Cardiac muscle cell (in vitro differentiated cells and primary cell): ENCODE measurements at regions not wholly inside any gene's neighbourhood (a gene's known extent, or its start where the extent isn't known, plus 50 kb on each side); places are given as distances from the start of the nearest gene placed in this dataset.

Source experiments
- DNase-seq, 2 donors: peaks; one replicate each; pipeline versions ENCODE4 v3.0.0 to v3.0.0-alpha.2; 2010 to 2017; ENCODE audit warnings: low read depth in 1 of 2, low spot score in 1 of 2
- H3K27ac ChIP-seq: fragments of 200-600 bp; sonication (generic); 2 replicates; pipeline ENCODE4 v1.5.1; 2016
- H3K27me3 ChIP-seq: fragments of 200-600 bp; sonication (generic); 2 replicates; pipeline ENCODE4 v1.6.0; 2016; ENCODE audit warnings: control low read depth
- H3K36me3 ChIP-seq: fragments of 200-600 bp; sonication (generic); 2 replicates; pipeline ENCODE4 v1.5.1; 2016; ENCODE audit warnings: control low read depth
- H3K4me1 ChIP-seq: fragments of 200-600 bp; sonication (generic); 2 replicates; pipeline ENCODE4 v1.8.1; 2017; ENCODE audit warnings: low read depth, mild to moderate bottlenecking, mixed run types
- H3K4me3 ChIP-seq: fragments of 200-600 bp; sonication (generic); 2 replicates; pipeline ENCODE4 v1.5.1; 2016; ENCODE audit warnings: mild to moderate bottlenecking
- H3K9me3 ChIP-seq: fragments of 200-600 bp; sonication (generic); 2 replicates; pipeline ENCODE4 v1.5.1; 2017; ENCODE audit warnings: low read depth, mild to moderate bottlenecking, control low read depth
- TF ChIP-seq, protein P1 (sequence below): IDR thresholded peaks from 2 replicates; pipeline ENCODE4 v1.5.1; 2012; ENCODE audit warnings: low read depth, mild to moderate bottlenecking, low read length

DNA sequence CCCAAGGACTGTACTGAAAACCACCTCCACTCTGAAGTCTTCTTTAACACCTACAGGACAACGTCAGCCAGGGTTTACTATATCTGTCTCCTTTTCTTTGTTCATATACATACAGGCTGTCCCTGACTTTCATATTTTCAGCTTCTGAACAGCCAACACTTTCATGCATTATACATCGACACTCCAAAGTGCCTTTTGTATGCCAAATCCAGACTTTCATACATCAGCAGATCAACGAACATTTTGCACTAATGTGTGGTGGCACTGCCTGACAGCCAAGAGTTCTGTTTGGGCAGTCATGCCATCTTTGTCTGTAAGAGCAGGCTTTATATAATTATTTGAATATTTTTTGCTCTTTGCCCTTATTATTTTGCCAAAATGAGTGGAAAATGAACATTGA, 487.4 kb downstream of the CETN3 start:
- TF ChIP-seq, protein P1, sequence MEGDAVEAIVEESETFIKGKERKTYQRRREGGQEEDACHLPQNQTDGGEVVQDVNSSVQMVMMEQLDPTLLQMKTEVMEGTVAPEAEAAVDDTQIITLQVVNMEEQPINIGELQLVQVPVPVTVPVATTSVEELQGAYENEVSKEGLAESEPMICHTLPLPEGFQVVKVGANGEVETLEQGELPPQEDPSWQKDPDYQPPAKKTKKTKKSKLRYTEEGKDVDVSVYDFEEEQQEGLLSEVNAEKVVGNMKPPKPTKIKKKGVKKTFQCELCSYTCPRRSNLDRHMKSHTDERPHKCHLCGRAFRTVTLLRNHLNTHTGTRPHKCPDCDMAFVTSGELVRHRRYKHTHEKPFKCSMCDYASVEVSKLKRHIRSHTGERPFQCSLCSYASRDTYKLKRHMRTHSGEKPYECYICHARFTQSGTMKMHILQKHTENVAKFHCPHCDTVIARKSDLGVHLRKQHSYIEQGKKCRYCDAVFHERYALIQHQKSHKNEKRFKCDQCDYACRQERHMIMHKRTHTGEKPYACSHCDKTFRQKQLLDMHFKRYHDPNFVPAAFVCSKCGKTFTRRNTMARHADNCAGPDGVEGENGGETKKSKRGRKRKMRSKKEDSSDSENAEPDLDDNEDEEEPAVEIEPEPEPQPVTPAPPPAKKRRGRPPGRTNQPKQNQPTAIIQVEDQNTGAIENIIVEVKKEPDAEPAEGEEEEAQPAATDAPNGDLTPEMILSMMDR: no peak
- no peak for DNase-seq
- H3K4me3 ChIP-seq: no peak overlapping the region
- H3K36me3 ChIP-seq: no peaks in the 10 kb centered on the region
- H3K27ac ChIP-seq: no peak overlapping the region
- H3K9me3 ChIP-seq: no peaks in the 10 kb centered on the region
- no peaks in the 10 kb centered on the region for H3K27me3 ChIP-seq
- H3K4me1 ChIP-seq: peaks cover 16% of the 10 kb centered on the region

- TF ChIP-seq, protein P1: no peak
- DNase-seq: no peak
- H3K36me3 ChIP-seq: no peaks in the 10 kb centered on the region
- no peak overlapping the region for H3K4me3 ChIP-seq
- H3K4me1 ChIP-seq: peaks cover 16% of the 10 kb centered on the region
- no peaks in the 10 kb centered on the region for H3K27me3 ChIP-seq
- H3K27ac ChIP-seq: no peak overlapping the region
- no peaks in the 10 kb centered on the region for H3K9me3 ChIP-seq
Measured at GRCh38 chr5:89917112-89917511, 492.4 kb downstream of the CETN3 start.

DNA sequence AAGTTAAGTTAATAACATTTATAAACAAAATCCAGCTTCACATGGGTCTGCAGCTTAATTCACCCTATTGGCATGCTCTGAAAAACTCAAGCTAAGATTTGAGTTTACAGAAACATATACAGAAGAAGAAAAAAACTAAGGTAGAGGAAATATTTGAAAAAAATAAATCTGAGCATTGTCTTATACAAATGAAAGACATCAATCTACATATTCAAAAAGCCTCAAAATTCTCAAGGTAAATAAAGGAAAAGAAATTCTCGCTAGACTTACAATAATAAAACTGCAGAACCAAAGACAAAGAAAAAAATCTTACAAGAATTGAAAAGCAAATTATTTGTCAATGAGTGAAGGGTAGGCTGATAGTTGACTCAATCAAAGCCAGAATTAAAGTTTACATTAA, 493.4 kb downstream of the CETN3 start:
- peaks cover 16% of the 10 kb centered on the region for H3K4me1 ChIP-seq
- TF ChIP-seq, protein P1: no peak
- no peak overlapping the region for H3K27ac ChIP-seq
- H3K36me3 ChIP-seq: no peaks in the 10 kb centered on the region
- H3K27me3 ChIP-seq: no peaks in the 10 kb centered on the region
- no peaks in the 10 kb centered on the region for H3K9me3 ChIP-seq
- no peak overlapping the region for H3K4me3 ChIP-seq
- DNase-seq: no peak

DNA sequence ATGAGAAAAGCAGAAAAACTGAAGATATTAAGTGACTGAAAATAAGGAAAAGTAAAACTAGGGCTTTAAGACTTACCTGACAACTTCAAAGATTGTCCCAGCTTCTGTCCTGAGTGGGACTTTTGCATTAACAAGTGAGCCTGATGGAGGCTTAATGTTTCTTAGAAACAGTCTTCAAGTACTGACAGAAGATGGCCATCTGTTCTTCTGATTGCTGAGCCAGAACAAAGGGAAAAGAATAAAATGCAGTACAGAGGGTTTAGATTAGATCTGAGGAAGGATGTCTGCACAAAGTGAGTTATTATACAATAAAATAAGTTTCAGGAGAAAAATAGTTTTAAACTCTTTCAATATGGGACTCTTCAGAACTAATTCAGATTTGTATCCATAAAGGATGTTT, 500.7 kb downstream of the CETN3 start:
- Histone ChIP-seq H3K27me3 (no peaks in the 10 kb centered on the region), H3K36me3 (no peaks in the 10 kb centered on the region), H3K4me3 (no peak overlapping the region), H3K9me3 (no peaks in the 10 kb centered on the region), H3K4me1 (no peaks in the 10 kb centered on the region), H3K27ac (no peak overlapping the region)
- DNase-seq: no peak
- TF ChIP-seq, protein P1: no peak

DNA sequence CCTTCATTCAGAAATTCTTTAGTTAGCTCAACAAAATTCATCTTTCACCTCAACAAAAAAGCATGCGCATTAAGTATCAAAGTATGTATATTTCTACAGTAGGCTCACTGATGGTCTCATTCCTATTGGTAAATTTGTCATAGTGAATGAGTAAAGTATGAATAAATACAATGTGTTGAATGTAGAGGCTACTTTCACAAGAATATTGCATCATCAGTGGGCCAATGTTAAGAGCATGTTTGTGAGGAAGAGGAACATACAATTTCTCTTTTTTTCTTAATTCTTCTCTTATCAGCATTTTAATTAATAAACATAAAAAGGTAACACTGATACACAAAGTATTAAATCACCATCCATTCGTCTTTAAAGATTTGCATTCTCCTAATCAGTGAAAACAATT, 505.1 kb downstream of the CETN3 start:
- Histone ChIP-seq H3K27ac (no peak overlapping the region), H3K4me1 (no peaks in the 10 kb centered on the region), H3K36me3 (no peaks in the 10 kb centered on the region), H3K4me3 (no peak overlapping the region), H3K27me3 (no peaks in the 10 kb centered on the region), H3K9me3 (no peaks in the 10 kb centered on the region)
- peak in 1 of 2 donors; percentile 17 for DNase-seq
- TF ChIP-seq, protein P1: no peak

- Histone ChIP-seq H3K27me3 (no peaks in the 10 kb centered on the region), H3K27ac (no peak overlapping the region), H3K4me3 (no peak overlapping the region), H3K4me1 (no peaks in the 10 kb centered on the region), H3K36me3 (no peaks in the 10 kb centered on the region), H3K9me3 (no peaks in the 10 kb centered on the region)
- TF ChIP-seq, protein P1: no peak
- DNase-seq: no peak
Measured at GRCh38 chr5:89901983-89902382, 507.6 kb downstream of the CETN3 start.
